Endothelial cell of umbilical vein (primary cell): ENCODE measurements at regions not wholly inside any gene's neighbourhood (a gene's known extent, or its start where the extent isn't known, plus 50 kb on each side); places are given as distances from the start of the nearest gene placed in this dataset.

Source experiments
- BruUV-seq: library from RNA; stranded (reverse); fragments of 400-500 nt; replicated peaks from 2 replicates; lab custom pipeline; 2021; lab: Mats Ljungman, UMichigan
- CTCF ChIA-PET: fragments of 300-600, 350-600 bp; sonication (Branson Sonifier 250); formaldehyde crosslinking; loops from one replicate; lab custom pipeline; 2021; ENCODE audit warnings: antibody characterized with exemption, inconsistent platforms; lab: Charles Lee
- POLR2A ChIA-PET: fragments of 300-600, 350-600 bp; sonication (Branson Sonifier 250); formaldehyde crosslinking; loops from one replicate; lab custom pipeline; 2021; ENCODE audit warnings: antibody characterized with exemption, inconsistent platforms; lab: Charles Lee
- DNase-seq: peaks from one replicate; pipeline ENCODE4 v3.0.0-alpha.2; 2011; ENCODE audit warnings: low read depth, low spot score
- FAIRE-seq: peaks from 2 replicates; lab custom pipeline; 2011; peaks lifted over from hg19 to GRCh38; lab: Jason Lieb, UNC
- H2AFZ ChIP-seq: 2 replicates; pipeline ENCODE4 v1.6.0; 2012; ENCODE audit warnings: low read depth, low read length, control low read depth, inconsistent platforms
- H3K27ac ChIP-seq: 2 replicates; pipeline ENCODE4 v1.5.1; 2011; ENCODE audit warnings: low read depth, mild to moderate bottlenecking, control low read depth, low read length, moderate library complexity; ENCODE audit not compliant: insufficient read depth
- H3K27me3 ChIP-seq, 2 experiments: 2 replicates each; pipeline versions ENCODE4 v1.6.0 to v1.6.1; 2011; ENCODE audit warnings: low read length in 2 of 2, mixed read lengths in 1 of 2; ENCODE audit not compliant: control insufficient read depth in 2 of 2, insufficient read depth in 2 of 2
- H3K36me3 ChIP-seq, 2 experiments: 2 replicates in 1 of 2; 3 replicates in 1 of 2; pipeline ENCODE4 v1.5.1; 2011; ENCODE audit warnings: low read length in 2 of 2, mild to moderate bottlenecking in 1 of 2, moderate library complexity in 1 of 2; ENCODE audit not compliant: control insufficient read depth in 2 of 2, insufficient read depth in 2 of 2; ENCODE audit errors: extremely low read depth in 1 of 2
- H3K4me1 ChIP-seq: 3 replicates; pipeline ENCODE4 v1.5.1; 2011; ENCODE audit warnings: mild to moderate bottlenecking, low read length; ENCODE audit not compliant: control insufficient read depth, insufficient read depth; ENCODE audit errors: extremely low read depth
- H3K4me2 ChIP-seq: 2 replicates; pipeline ENCODE4 v1.6.1; 2011; ENCODE audit warnings: low read length, control low read depth, mixed read lengths; ENCODE audit not compliant: insufficient read depth
- H3K4me3 ChIP-seq, 3 experiments: fragments of 200-600 bp in 1 of 3; sonication (generic), shearing (Covaris generic) in 1 of 3; replicated peaks in 1 of 3; 2 replicates each; pipeline ENCODE4 v1.5.1; 2011 to 2016; ENCODE audit warnings: control low read depth in 3 of 3, low read length in 3 of 3, mild to moderate bottlenecking in 2 of 3, inconsistent platforms in 1 of 3, low read depth in 1 of 3, moderate library complexity in 1 of 3; ENCODE audit not compliant: insufficient read depth in 1 of 3
- H3K79me2 ChIP-seq: 2 replicates; pipeline ENCODE4 v1.6.0; 2012; ENCODE audit warnings: low read length, inconsistent platforms; ENCODE audit not compliant: control insufficient read depth, insufficient read depth
- H3K9ac ChIP-seq: replicated peaks from 2 replicates; pipeline ENCODE3; 2011; ENCODE audit warnings: low read length, control low read depth; ENCODE audit not compliant: insufficient read depth; ENCODE audit errors: extremely low read depth
- H3K9me1 ChIP-seq: replicated peaks from 3 replicates; pipeline ENCODE4 v1.6.0; 2011; ENCODE audit warnings: mild to moderate bottlenecking, low read length; ENCODE audit not compliant: control insufficient read depth, insufficient read depth; ENCODE audit errors: extremely low read depth
- H3K9me3 ChIP-seq: replicated peaks from 2 replicates; pipeline ENCODE4 v1.5.1; 2012; ENCODE audit warnings: low read length, inconsistent platforms; ENCODE audit not compliant: control insufficient read depth, insufficient read depth
- H4K20me1 ChIP-seq: replicated peaks from 2 replicates; pipeline ENCODE3; 2011; ENCODE audit warnings: mild to moderate bottlenecking, low read length; ENCODE audit not compliant: control insufficient read depth, insufficient read depth; ENCODE audit errors: extremely low read depth
- GATA2 ChIP-seq: IDR thresholded peaks from 2 replicates; pipeline ENCODE4 v1.7.0; 2011; ENCODE audit warnings: low read depth, mild to moderate bottlenecking, moderate library complexity, mixed read lengths, low read length; ENCODE audit not compliant: insufficient read length, insufficient read depth
- POLR2A ChIP-seq: IDR thresholded peaks from 2 replicates; pipeline ENCODE4 v1.6.1; 2012; ENCODE audit warnings: low read depth, mild to moderate bottlenecking, control low read depth, low read length
- dilution Hi-C: fragments of 300-500 bp; cut with MboI; formaldehyde crosslinking; loops from one replicate; pipeline ENCODE4 v1.15.0; 2019; ENCODE audit warnings: low sequenced_read_pairs; ENCODE audit not compliant: extremely low pct_ligation_motif_present
- intact Hi-C: fragments of 100-400 bp; cut with micrococcal nuclease; formaldehyde crosslinking; loops from one replicate; pipeline ENCODE4 v1.10.0; 2022
- TF ChIP-seq, protein P1 (sequence below), 2 donors: IDR thresholded peaks; 1 replicate in 1 of 2; 2 replicates in 1 of 2; pipeline ENCODE4 v1.5.1; 2011; ENCODE audit warnings: low read length in 2 of 2, mild to moderate bottlenecking in 2 of 2, moderate library complexity in 2 of 2, control low read depth in 1 of 2, inconsistent platforms in 1 of 2, low read depth in 1 of 2; ENCODE audit not compliant: insufficient read depth in 1 of 2; ENCODE audit errors: extremely low read depth in 1 of 2

DNA sequence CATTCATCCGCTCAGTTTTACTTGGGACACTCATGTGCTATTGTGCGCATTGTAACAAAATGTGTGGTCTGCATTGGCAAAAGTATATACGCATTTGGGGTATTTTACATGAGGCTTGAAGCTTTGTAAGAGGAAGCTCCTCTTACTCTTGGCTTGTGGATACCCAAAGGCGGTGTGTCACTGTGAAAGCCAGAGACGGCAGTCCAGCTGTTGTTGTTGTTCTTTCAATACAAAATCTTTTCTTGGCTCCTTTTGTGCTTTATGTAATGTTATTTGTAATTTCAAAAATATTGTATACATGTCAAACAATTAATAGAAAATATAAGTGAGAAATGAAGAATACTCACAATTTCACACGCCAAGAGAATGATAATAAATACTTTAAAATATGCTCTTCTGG is 128.3 kb upstream of the MOCS2 start:
- no peak overlapping the region for H3K9ac ChIP-seq
- no peak overlapping the region for H2AFZ ChIP-seq
- H3K4me3 ChIP-seq: no peak overlapping the region
- H4K20me1 ChIP-seq: no peaks in the 10 kb centered on the region
- H3K4me1 ChIP-seq: no peaks in the 10 kb centered on the region
- dilution Hi-C loops (no loop called here), intact Hi-C loops (no loop called here)
- no peak for TF ChIP-seq POLR2A
- H3K36me3 ChIP-seq: no peaks in the 10 kb centered on the region
- H3K27me3 ChIP-seq: peaks cover 0 to 2% of the 10 kb centered on the region in 2 experiments
- CTCF ChIA-PET: no interaction called here
- no peak for DNase-seq
- POLR2A ChIA-PET: no interaction called here
- no peak for FAIRE-seq
- no TSS peak for BruUV-seq
- no peaks in the 10 kb centered on the region for H3K9me1 ChIP-seq
- H3K9me3 ChIP-seq: no peaks in the 10 kb centered on the region
- H3K4me2 ChIP-seq: no peak overlapping the region
- no peaks in the 10 kb centered on the region for H3K79me2 ChIP-seq
- no peak overlapping the region for H3K27ac ChIP-seq

GRCh38 chr5:53239301-53239990 is 129.9 kb upstream of the MOCS2 start:
- POLR2A ChIA-PET: no interaction called here
- dilution Hi-C loops: no loop called here

More at GRCh38 chr5:53239301-53239990, 129.9 kb upstream of the MOCS2 start:
- CTCF ChIA-PET: no interaction called here
- Histone ChIP-seq H3K9me3 (no peaks in the 10 kb centered on the region), H3K4me2 (no peak overlapping the region), H3K27me3 (peaks cover 0 to 2% of the 10 kb centered on the region in 2 experiments), H3K9ac (no peak overlapping the region), H3K36me3 (no peaks in the 10 kb centered on the region), H3K9me1 (no peaks in the 10 kb centered on the region), H4K20me1 (no peaks in the 10 kb centered on the region), H3K79me2 (no peaks in the 10 kb centered on the region), H2AFZ (no peak overlapping the region), H3K4me1 (no peaks in the 10 kb centered on the region), H3K27ac (no peak overlapping the region), H3K4me3 (no peak overlapping the region)
- intact Hi-C loops: no loop called here
- FAIRE-seq (no peak), DNase-seq (no peak)
- TF ChIP-seq GATA2: no peak
- TF ChIP-seq, protein P1, sequence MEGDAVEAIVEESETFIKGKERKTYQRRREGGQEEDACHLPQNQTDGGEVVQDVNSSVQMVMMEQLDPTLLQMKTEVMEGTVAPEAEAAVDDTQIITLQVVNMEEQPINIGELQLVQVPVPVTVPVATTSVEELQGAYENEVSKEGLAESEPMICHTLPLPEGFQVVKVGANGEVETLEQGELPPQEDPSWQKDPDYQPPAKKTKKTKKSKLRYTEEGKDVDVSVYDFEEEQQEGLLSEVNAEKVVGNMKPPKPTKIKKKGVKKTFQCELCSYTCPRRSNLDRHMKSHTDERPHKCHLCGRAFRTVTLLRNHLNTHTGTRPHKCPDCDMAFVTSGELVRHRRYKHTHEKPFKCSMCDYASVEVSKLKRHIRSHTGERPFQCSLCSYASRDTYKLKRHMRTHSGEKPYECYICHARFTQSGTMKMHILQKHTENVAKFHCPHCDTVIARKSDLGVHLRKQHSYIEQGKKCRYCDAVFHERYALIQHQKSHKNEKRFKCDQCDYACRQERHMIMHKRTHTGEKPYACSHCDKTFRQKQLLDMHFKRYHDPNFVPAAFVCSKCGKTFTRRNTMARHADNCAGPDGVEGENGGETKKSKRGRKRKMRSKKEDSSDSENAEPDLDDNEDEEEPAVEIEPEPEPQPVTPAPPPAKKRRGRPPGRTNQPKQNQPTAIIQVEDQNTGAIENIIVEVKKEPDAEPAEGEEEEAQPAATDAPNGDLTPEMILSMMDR (IDR thresholded peaks at IDR 0.05; ENCODE audit: extremely low read depth in 1 of 2, insufficient read depth in 1 of 2, low read depth in 1 of 2, low read length in 2 of 2): no peak
- BruUV-seq: no TSS peak
